ENCODE measurements at regions not wholly inside any gene's neighbourhood (a gene's known extent, or its start where the extent isn't known, plus 50 kb on each side); places are given as distances from the start of the nearest gene placed in this dataset.

GRCh38 chr3:104779324-104779723 lies 587.4 kb upstream of the ALCAM start:
- Mint-ChIP-seq H3K4me1 (no peaks in the 10 kb centered on the region), H3K4me3 (no peak overlapping the region), H3K27ac (no peak overlapping the region), H3K9me3 (peaks cover 0 to 5% of the 10 kb centered on the region in 2 donors), H3K27me3 (no peaks in the 10 kb centered on the region)
- ATAC-seq (no peak), DNase-seq (no peak)

- ATAC-seq (no peak), DNase-seq (no peak)
- Mint-ChIP-seq H3K27me3 (no peaks in the 10 kb centered on the region), H3K27ac (no peak overlapping the region), H3K4me1 (no peaks in the 10 kb centered on the region), H3K4me3 (no peak overlapping the region), H3K9me3 (peaks cover 0 to 5% of the 10 kb centered on the region in 2 donors)
Measured at GRCh38 chr3:104781112-104781511, 585.6 kb upstream of the ALCAM start.

- Mint-ChIP-seq H3K9me3 (peaks cover 0 to 3% of the 10 kb centered on the region in 2 donors), H3K27ac (peak overlapping the region in 1 of 2 donors; percentile 34), H3K27me3 (no peaks in the 10 kb centered on the region), H3K4me3 (no peak overlapping the region), H3K4me1 (no peaks in the 10 kb centered on the region)
- ATAC-seq: no peak
- no peak for DNase-seq
Measured at GRCh38 chr3:104785947-104786346, 580.8 kb upstream of the ALCAM start.

GRCh38 chr3:104787306-104787705 lies 579.4 kb upstream of the ALCAM start:
- H3K27ac Mint-ChIP-seq: no peak overlapping the region
- DNase-seq (no peak), ATAC-seq (no peak)
- H3K4me3 Mint-ChIP-seq: no peak overlapping the region
- no peaks in the 10 kb centered on the region for H3K4me1 Mint-ChIP-seq
- H3K9me3 Mint-ChIP-seq: no peaks in the 10 kb centered on the region
- no peaks in the 10 kb centered on the region for H3K27me3 Mint-ChIP-seq

GRCh38 chr3:104788807-104789206 lies 577.9 kb upstream of the ALCAM start:
- Mint-ChIP-seq H3K27ac (peak overlapping the region in 1 of 2 donors; percentile 36), H3K27me3 (no peaks in the 10 kb centered on the region), H3K9me3 (no peaks in the 10 kb centered on the region), H3K4me3 (no peak overlapping the region), H3K4me1 (no peaks in the 10 kb centered on the region)
- ATAC-seq (no peak), DNase-seq (no peak)

- Mint-ChIP-seq H3K9me3 (no peaks in the 10 kb centered on the region), H3K27ac (no peak overlapping the region), H3K4me3 (no peak overlapping the region), H3K27me3 (no peaks in the 10 kb centered on the region), H3K4me1 (no peaks in the 10 kb centered on the region)
- no peak for ATAC-seq
- DNase-seq: no peak
Measured at GRCh38 chr3:104791331-104791730, 575.4 kb upstream of the ALCAM start.

- no peaks in the 10 kb centered on the region for H3K4me1 Mint-ChIP-seq
- H3K9me3 Mint-ChIP-seq: no peaks in the 10 kb centered on the region
- no peak overlapping the region for H3K27ac Mint-ChIP-seq
- H3K27me3 Mint-ChIP-seq: no peaks in the 10 kb centered on the region
- no peak overlapping the region for H3K4me3 Mint-ChIP-seq
- no peak for DNase-seq
- no peak for ATAC-seq
Measured at GRCh38 chr3:104796556-104796955, 570.2 kb upstream of the ALCAM start.

GRCh38 chr3:104805042-104805441 lies 561.7 kb upstream of the ALCAM start:
- H3K27ac Mint-ChIP-seq: no peak overlapping the region
- H3K4me3 Mint-ChIP-seq: no peak overlapping the region
- DNase-seq (no peak), ATAC-seq (no peak)
- no peaks in the 10 kb centered on the region for H3K27me3 Mint-ChIP-seq
- H3K9me3 Mint-ChIP-seq: no peaks in the 10 kb centered on the region
- no peaks in the 10 kb centered on the region for H3K4me1 Mint-ChIP-seq

- no peaks in the 10 kb centered on the region for H3K9me3 Mint-ChIP-seq
- ATAC-seq (no peak), DNase-seq (no peak)
- no peaks in the 10 kb centered on the region for H3K4me1 Mint-ChIP-seq
- H3K4me3 Mint-ChIP-seq: no peak overlapping the region
- H3K27me3 Mint-ChIP-seq: no peaks in the 10 kb centered on the region
- H3K27ac Mint-ChIP-seq: no peak overlapping the region
Measured at GRCh38 chr3:104805508-104805907, 561.2 kb upstream of the ALCAM start.

GRCh38 chr3:104810896-104811295 lies 555.8 kb upstream of the ALCAM start:
- no peaks in the 10 kb centered on the region for H3K9me3 Mint-ChIP-seq
- no peaks in the 10 kb centered on the region for H3K4me1 Mint-ChIP-seq
- no peak for DNase-seq
- no peak overlapping the region for H3K4me3 Mint-ChIP-seq
- no peak for ATAC-seq
- H3K27me3 Mint-ChIP-seq: no peaks in the 10 kb centered on the region
- no peak overlapping the region for H3K27ac Mint-ChIP-seq

GRCh38 chr3:104816008-104816407 lies 550.7 kb upstream of the ALCAM start:
- Mint-ChIP-seq H3K4me3 (no peak overlapping the region), H3K9me3 (peaks cover under 1 to 10% of the 10 kb centered on the region in 2 donors), H3K4me1 (no peaks in the 10 kb centered on the region), H3K27me3 (no peaks in the 10 kb centered on the region), H3K27ac (no peak overlapping the region)
- DNase-seq: no peak
- ATAC-seq: no peak

- no peak for ATAC-seq
- H3K27ac Mint-ChIP-seq: no peak overlapping the region
- no peak for DNase-seq
- H3K4me1 Mint-ChIP-seq: no peaks in the 10 kb centered on the region
- no peaks in the 10 kb centered on the region for H3K27me3 Mint-ChIP-seq
- H3K4me3 Mint-ChIP-seq: no peak overlapping the region
- H3K9me3 Mint-ChIP-seq: peaks cover 5 to 16% of the 10 kb centered on the region in 2 donors
Measured at GRCh38 chr3:104816716-104817115, 550.0 kb upstream of the ALCAM start.

- H3K9me3 Mint-ChIP-seq: peaks cover 5 to 16% of the 10 kb centered on the region in 2 donors
- no peaks in the 10 kb centered on the region for H3K4me1 Mint-ChIP-seq
- H3K27ac Mint-ChIP-seq: no peak overlapping the region
- ATAC-seq (no peak), DNase-seq (no peak)
- no peaks in the 10 kb centered on the region for H3K27me3 Mint-ChIP-seq
- H3K4me3 Mint-ChIP-seq: no peak overlapping the region
Measured at GRCh38 chr3:104819333-104819732, 547.4 kb upstream of the ALCAM start.

- no peak overlapping the region for H3K27ac Mint-ChIP-seq
- H3K4me3 Mint-ChIP-seq: no peak overlapping the region
- ATAC-seq (no peak), DNase-seq (no peak)
- no peaks in the 10 kb centered on the region for H3K27me3 Mint-ChIP-seq
- peaks cover 5 to 16% of the 10 kb centered on the region in 2 donors for H3K9me3 Mint-ChIP-seq
- H3K4me1 Mint-ChIP-seq: no peaks in the 10 kb centered on the region
Measured at GRCh38 chr3:104820959-104821358, 545.8 kb upstream of the ALCAM start.

- Mint-ChIP-seq H3K4me1 (no peaks in the 10 kb centered on the region), H3K4me3 (no peak overlapping the region), H3K27ac (no peak overlapping the region), H3K27me3 (no peaks in the 10 kb centered on the region), H3K9me3 (peaks cover 5 to 14% of the 10 kb centered on the region in 2 donors)
- no peak for ATAC-seq
- DNase-seq: no peak
Measured at GRCh38 chr3:104825116-104825515, 541.6 kb upstream of the ALCAM start.

GRCh38 chr3:104831071-104831470 lies 535.6 kb upstream of the ALCAM start:
- H3K27me3 Mint-ChIP-seq: no peaks in the 10 kb centered on the region
- no peak for ATAC-seq

GRCh38 chr3:104832530-104832929 lies 534.2 kb upstream of the ALCAM start:
- H3K9me3 Mint-ChIP-seq: no peaks in the 10 kb centered on the region
- no peak overlapping the region for H3K4me3 Mint-ChIP-seq
- DNase-seq (no peak), ATAC-seq (no peak)
- no peak overlapping the region for H3K27ac Mint-ChIP-seq
- H3K4me1 Mint-ChIP-seq: no peaks in the 10 kb centered on the region
- H3K27me3 Mint-ChIP-seq: no peaks in the 10 kb centered on the region

More at GRCh38 chr3:104831071-104831470, 535.6 kb upstream of the ALCAM start:
- no peak for DNase-seq
- Mint-ChIP-seq H3K4me1 (no peaks in the 10 kb centered on the region), H3K9me3 (no peaks in the 10 kb centered on the region), H3K4me3 (no peak overlapping the region), H3K27ac (no peak overlapping the region)
